Lower lobe of right lung (tissue), 2 donors: ENCODE measurements at regions not wholly inside any gene's neighbourhood (a gene's known extent, or its start where the extent isn't known, plus 50 kb on each side); places are given as distances from the start of the nearest gene placed in this dataset.

Source experiments
- ATAC-seq, 2 donors: fragments of 200-7000 bp; cut with Tn5 transposase; one replicate each; pipeline ENCODE4 v1.9.1; 2020 to 2022; ENCODE audit warnings: mild to moderate bottlenecking in 2 of 2, moderate library complexity in 2 of 2
- DNase-seq: peaks from one replicate; pipeline ENCODE4 v3.0.0-alpha.2; 2020
- H3K27ac ChIP-seq: fragments of 200-600 bp; one replicate; pipeline ENCODE4 v1.8.0; 2022
- H3K27me3 ChIP-seq: fragments of 200-600 bp; one replicate; pipeline ENCODE4 v1.8.0; 2022; ENCODE audit warnings: low read depth
- H3K36me3 ChIP-seq: fragments of 200-600 bp; one replicate; pipeline ENCODE4 v1.8.0; 2022; ENCODE audit warnings: mild to moderate bottlenecking
- H3K4me1 ChIP-seq: fragments of 200-600 bp; one replicate; pipeline ENCODE4 v1.8.0; 2022
- H3K4me3 ChIP-seq: fragments of 200-600 bp; one replicate; pipeline ENCODE4 v1.8.0; 2022; ENCODE audit warnings: mild to moderate bottlenecking
- H3K9me3 ChIP-seq: fragments of 200-600 bp; one replicate; pipeline ENCODE4 v1.8.0; 2022
- CTCF ChIP-seq: fragments of 200-600 bp; IDR thresholded peaks from one replicate; pipeline ENCODE4 v1.8.0; 2022; ENCODE audit warnings: antibody characterized with exemption, mild to moderate bottlenecking
- intact Hi-C: fragments of 100-400 bp; cut with DNase I; formaldehyde crosslinking; loops from one replicate; pipeline ENCODE4 v1.11.0; 2022
- donor health status: DM: no; HTN: yes; CAD: no; lungs with severe emphysema.

- Histone ChIP-seq H3K9me3 (peaks cover 12% of the 10 kb centered on the region), H3K4me3 (no peak overlapping the region), H3K36me3 (no peaks in the 10 kb centered on the region), H3K4me1 (no peaks in the 10 kb centered on the region), H3K27ac (no peak overlapping the region), H3K27me3 (no peaks in the 10 kb centered on the region)
- no peak for ATAC-seq
- DNase-seq: no peak
- TF ChIP-seq CTCF: no peak
- intact Hi-C loops: no loop called here
Observed at GRCh38 chr1:170366980-170367379, 165.0 kb upstream of the GORAB start.

- peaks cover 8% of the 10 kb centered on the region for H3K9me3 ChIP-seq
- no peaks in the 10 kb centered on the region for H3K36me3 ChIP-seq
- intact Hi-C loops: no loop called here
- no peak for DNase-seq
- no peak for TF ChIP-seq CTCF
- H3K4me3 ChIP-seq: no peak overlapping the region
- no peak overlapping the region for H3K27ac ChIP-seq
- H3K4me1 ChIP-seq: no peaks in the 10 kb centered on the region
- H3K27me3 ChIP-seq: no peaks in the 10 kb centered on the region
- ATAC-seq: no peak
Observed at GRCh38 chr1:170367615-170368014, 164.4 kb upstream of the GORAB start.

- H3K27ac ChIP-seq: no peak overlapping the region
- peaks cover 7% of the 10 kb centered on the region for H3K9me3 ChIP-seq
- no peaks in the 10 kb centered on the region for H3K27me3 ChIP-seq
- ATAC-seq (no peak), DNase-seq (no peak)
- H3K36me3 ChIP-seq: no peaks in the 10 kb centered on the region
- no peak for TF ChIP-seq CTCF
- no peak overlapping the region for H3K4me3 ChIP-seq
- H3K4me1 ChIP-seq: no peaks in the 10 kb centered on the region
- intact Hi-C loops: no loop called here
Observed at GRCh38 chr1:170369000-170369399, 163.0 kb upstream of the GORAB start.

- Histone ChIP-seq H3K9me3 (peaks cover 7% of the 10 kb centered on the region), H3K4me1 (no peaks in the 10 kb centered on the region), H3K27me3 (no peaks in the 10 kb centered on the region), H3K27ac (no peak overlapping the region), H3K4me3 (no peak overlapping the region), H3K36me3 (no peaks in the 10 kb centered on the region)
- ATAC-seq (no peak), DNase-seq (no peak)
- TF ChIP-seq CTCF: no peak
- intact Hi-C loops: no loop called here
Observed at GRCh38 chr1:170369417-170369816, 162.5 kb upstream of the GORAB start.

- Histone ChIP-seq H3K27me3 (no peaks in the 10 kb centered on the region), H3K9me3 (peaks cover 2% of the 10 kb centered on the region), H3K4me3 (no peak overlapping the region), H3K27ac (no peak overlapping the region), H3K36me3 (no peaks in the 10 kb centered on the region), H3K4me1 (no peaks in the 10 kb centered on the region)
- ATAC-seq (no peak), DNase-seq (no peak)
- TF ChIP-seq CTCF: no peak
- intact Hi-C loops: no loop called here
Observed at GRCh38 chr1:170370087-170370486, 161.9 kb upstream of the GORAB start.
